Vagina (tissue), 2 donors: ENCODE measurements at regions not wholly inside any gene's neighbourhood (a gene's known extent, or its start where the extent isn't known, plus 50 kb on each side); places are given as distances from the start of the nearest gene placed in this dataset.
"Not testable (repeated sequence)": the region's sequence is repeated elsewhere in the genome, so short reads cannot be mapped to it uniquely, and the experiment has no call there.

Source experiments
- POLR2A ChIP-seq, 2 donors: fragments of 450-650 bp; IDR thresholded peaks; one replicate each; pipeline ENCODE4 v1.6.1; 2017; ENCODE audit warnings: antibody characterized with exemption in 2 of 2, mild to moderate bottlenecking in 2 of 2, moderate library complexity in 2 of 2
- POLR2AphosphoS5 ChIP-seq, 2 donors: sonication (generic); formaldehyde crosslinking; IDR thresholded peaks; one replicate each; pipeline ENCODE4 v1.9.0; 2017; ENCODE audit warnings: antibody characterized with exemption in 2 of 2, mild to moderate bottlenecking in 2 of 2, low read depth in 1 of 2; ENCODE audit not compliant: insufficient read depth in 1 of 2
- TF ChIP-seq, protein P1 (sequence below), 3 experiments: fragments of 450-650 bp in 2 of 3; fragments of 200-600 bp in 1 of 3; sonication (generic) in 1 of 3; IDR thresholded peaks; one replicate each; pipeline ENCODE4 v1.5.1; 2017 to 2019; ENCODE audit warnings: antibody characterized with exemption in 3 of 3, mild to moderate bottlenecking in 2 of 3, moderate library complexity in 2 of 3

DNA sequence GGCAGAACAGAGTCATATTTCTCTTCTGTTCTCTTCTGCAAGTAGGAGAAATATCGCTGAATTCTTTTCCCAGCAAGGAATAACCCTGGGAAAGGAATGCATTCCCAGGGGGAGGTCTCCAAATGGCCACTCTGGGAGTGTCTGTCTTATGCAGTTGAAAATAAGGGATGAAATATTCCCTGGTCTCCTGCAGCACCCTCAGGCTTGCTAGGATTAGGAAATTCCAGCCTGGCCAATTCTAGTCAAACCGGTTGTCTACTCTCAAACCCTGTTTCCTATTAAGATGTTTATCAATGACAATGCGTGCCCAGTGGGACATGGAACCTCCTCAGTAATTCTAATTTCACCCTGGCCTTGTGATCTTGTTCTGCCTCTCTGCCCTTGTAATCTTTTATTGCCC lies 501.1 kb upstream of the OLFM3 start:
- TF ChIP-seq, protein P1, sequence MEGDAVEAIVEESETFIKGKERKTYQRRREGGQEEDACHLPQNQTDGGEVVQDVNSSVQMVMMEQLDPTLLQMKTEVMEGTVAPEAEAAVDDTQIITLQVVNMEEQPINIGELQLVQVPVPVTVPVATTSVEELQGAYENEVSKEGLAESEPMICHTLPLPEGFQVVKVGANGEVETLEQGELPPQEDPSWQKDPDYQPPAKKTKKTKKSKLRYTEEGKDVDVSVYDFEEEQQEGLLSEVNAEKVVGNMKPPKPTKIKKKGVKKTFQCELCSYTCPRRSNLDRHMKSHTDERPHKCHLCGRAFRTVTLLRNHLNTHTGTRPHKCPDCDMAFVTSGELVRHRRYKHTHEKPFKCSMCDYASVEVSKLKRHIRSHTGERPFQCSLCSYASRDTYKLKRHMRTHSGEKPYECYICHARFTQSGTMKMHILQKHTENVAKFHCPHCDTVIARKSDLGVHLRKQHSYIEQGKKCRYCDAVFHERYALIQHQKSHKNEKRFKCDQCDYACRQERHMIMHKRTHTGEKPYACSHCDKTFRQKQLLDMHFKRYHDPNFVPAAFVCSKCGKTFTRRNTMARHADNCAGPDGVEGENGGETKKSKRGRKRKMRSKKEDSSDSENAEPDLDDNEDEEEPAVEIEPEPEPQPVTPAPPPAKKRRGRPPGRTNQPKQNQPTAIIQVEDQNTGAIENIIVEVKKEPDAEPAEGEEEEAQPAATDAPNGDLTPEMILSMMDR (IDR thresholded peaks at IDR 0.05): not testable (repeated sequence)
- not testable (repeated sequence) for TF ChIP-seq POLR2AphosphoS5 (IDR thresholded peaks at IDR 0.05; ENCODE audit: insufficient read depth in 1 of 2, low read depth in 1 of 2); POLR2A (IDR thresholded peaks at IDR 0.05)
